Fibroblast of skin of back (primary cell): ENCODE measurements at regions not wholly inside any gene's neighbourhood (a gene's known extent, or its start where the extent isn't known, plus 50 kb on each side); places are given as distances from the start of the nearest gene placed in this dataset.
"Not testable (repeated sequence)": the region's sequence is repeated elsewhere in the genome, so short reads cannot be mapped to it uniquely, and the experiment has no call there.

Experiments
- DNase-seq: peaks from one replicate; pipeline ENCODE4 v3.0.0-alpha.2; 2013

GRCh38 chr1:38608202-38608864 is 251.2 kb downstream of the RRAGC start:
- DNase-seq = peak; percentile 50

GRCh38 chr1:38607526-38607925 is 252.0 kb downstream of the RRAGC start:
- DNase-seq = no peak

GRCh38 chr1:38605063-38605462 is 254.5 kb downstream of the RRAGC start:
- DNase-seq = no peak

- DNase-seq = no peak
These were observed 255.7 kb downstream of the RRAGC start for GRCh38 chr1:38603907-38604306.

- no peak for DNase-seq
These were observed 258.7 kb downstream of the RRAGC start for GRCh38 chr1:38600905-38601304.

- DNase-seq = no peak
These were observed 259.3 kb downstream of the RRAGC start for GRCh38 chr1:38600286-38600685.

- no peak for DNase-seq
These were observed 261.5 kb downstream of the RRAGC start for GRCh38 chr1:38598118-38598517.

- DNase-seq = peak; percentile 26
These were observed 270.5 kb downstream of the RRAGC start for GRCh38 chr1:38589036-38589435.

GRCh38 chr1:38587766-38588165 is 271.8 kb downstream of the RRAGC start:
- DNase-seq = no peak

GRCh38 chr1:38586993-38587646 is 272.5 kb downstream of the RRAGC start:
- DNase-seq = peak; percentile 35

- no peak for DNase-seq
These were observed 273.6 kb downstream of the RRAGC start for GRCh38 chr1:38585971-38586370.

- no peak for DNase-seq
These were observed 274.1 kb downstream of the RRAGC start for GRCh38 chr1:38585460-38585859.

GRCh38 chr1:38584448-38585355 is 274.9 kb downstream of the RRAGC start:
- no peak for DNase-seq

- DNase-seq = not testable (repeated sequence)
These were observed 276.3 kb downstream of the RRAGC start for GRCh38 chr1:38583287-38583686.

- no peak for DNase-seq
These were observed 278.2 kb downstream of the RRAGC start for GRCh38 chr1:38581396-38581795.

- no peak for DNase-seq
These were observed 279.0 kb downstream of the RRAGC start for GRCh38 chr1:38580594-38580993.

- no peak for DNase-seq
These were observed 280.5 kb downstream of the RRAGC start for GRCh38 chr1:38579056-38579455.

GRCh38 chr1:38578271-38578951 is 281.2 kb downstream of the RRAGC start:
- no peak for DNase-seq

GRCh38 chr1:38577937-38578270 is 281.7 kb downstream of the RRAGC start:
- DNase-seq = no peak

- DNase-seq = no peak
These were observed 282.2 kb downstream of the RRAGC start for GRCh38 chr1:38577385-38577784.

- DNase-seq = no peak
These were observed 283.3 kb downstream of the RRAGC start for GRCh38 chr1:38576241-38576640.

- no peak for DNase-seq
These were observed 287.8 kb downstream of the RRAGC start for GRCh38 chr1:38571726-38572125.

- DNase-seq = no peak
These were observed 289.0 kb downstream of the RRAGC start for GRCh38 chr1:38570657-38570975.
